CD1c-positive myeloid dendritic cell (primary cell): ENCODE measurements at regions not wholly inside any gene's neighbourhood (a gene's known extent, or its start where the extent isn't known, plus 50 kb on each side); places are given as distances from the start of the nearest gene placed in this dataset.

ENCODE experiments used
- DNase-seq: peaks from one replicate; pipeline ENCODE4 v3.0.0-alpha.2; 2016; ENCODE audit errors: extremely low spot score

GRCh38 chr5:164680216-164680615 lies 1174.8 kb downstream of the MAT2B start:
- DNase-seq = no peak

GRCh38 chr5:164680812-164681520 lies 1175.5 kb downstream of the MAT2B start:
- no peak for DNase-seq

DNA sequence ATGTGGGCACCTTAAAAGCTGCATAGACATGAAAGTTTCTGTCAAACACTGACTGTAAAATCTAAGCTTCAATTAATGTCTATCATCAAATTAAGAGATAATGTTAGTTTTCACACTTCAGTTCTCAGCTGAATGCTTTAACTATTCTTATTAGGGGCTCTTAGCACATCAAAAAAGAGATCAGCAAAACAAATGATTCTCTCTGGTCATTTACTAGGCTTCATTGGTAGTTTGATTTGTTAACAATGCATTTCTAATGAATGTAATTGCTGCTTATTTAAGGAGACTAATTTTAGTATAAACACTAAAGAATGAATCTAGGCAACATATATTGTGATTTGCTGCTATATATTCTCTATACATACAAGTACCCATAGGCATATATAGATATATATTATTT lies 1182.0 kb downstream of the MAT2B start:
- DNase-seq = no peak

DNA sequence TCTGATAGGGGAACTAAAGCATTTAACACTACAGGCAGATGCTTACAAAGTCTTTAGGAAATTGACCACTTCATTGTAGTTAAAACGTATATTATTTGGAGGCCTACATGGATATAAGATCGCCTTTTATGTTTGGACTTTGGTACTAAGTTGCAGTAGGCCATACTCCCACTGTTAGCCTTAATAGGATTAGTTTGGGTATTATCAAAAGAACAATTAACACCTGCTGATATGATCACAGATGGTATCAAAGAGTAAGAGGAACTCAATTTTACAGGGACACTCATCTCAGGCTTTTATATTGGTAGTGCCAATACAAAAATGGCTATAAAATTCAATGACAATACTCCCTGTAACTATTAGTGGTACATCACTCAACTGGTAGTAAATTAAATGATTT lies 1183.0 kb downstream of the MAT2B start:
- DNase-seq = no peak

DNA sequence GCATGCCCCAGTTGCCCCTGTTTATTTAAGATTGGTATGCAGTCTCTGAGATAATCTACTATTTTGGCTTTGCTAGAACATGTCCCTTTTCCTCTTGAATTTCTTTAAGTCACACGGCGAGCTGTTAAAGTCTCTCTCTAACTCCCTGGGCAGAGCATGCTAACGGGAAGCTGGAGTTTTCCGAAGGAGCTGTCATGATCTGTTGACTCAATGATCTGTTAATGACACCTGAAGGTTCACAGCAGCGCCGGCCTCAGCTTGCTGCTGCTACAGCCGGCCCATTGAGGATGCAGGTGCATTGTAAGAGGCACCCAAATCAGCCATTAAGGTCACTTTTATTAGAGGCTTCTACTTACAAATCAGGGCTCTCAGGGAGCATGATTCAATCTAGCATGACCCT lies 1203.4 kb downstream of the MAT2B start:
- DNase-seq = no peak

GRCh38 chr5:164713682-164714081 lies 1208.3 kb downstream of the MAT2B start:
- no peak for DNase-seq

DNA sequence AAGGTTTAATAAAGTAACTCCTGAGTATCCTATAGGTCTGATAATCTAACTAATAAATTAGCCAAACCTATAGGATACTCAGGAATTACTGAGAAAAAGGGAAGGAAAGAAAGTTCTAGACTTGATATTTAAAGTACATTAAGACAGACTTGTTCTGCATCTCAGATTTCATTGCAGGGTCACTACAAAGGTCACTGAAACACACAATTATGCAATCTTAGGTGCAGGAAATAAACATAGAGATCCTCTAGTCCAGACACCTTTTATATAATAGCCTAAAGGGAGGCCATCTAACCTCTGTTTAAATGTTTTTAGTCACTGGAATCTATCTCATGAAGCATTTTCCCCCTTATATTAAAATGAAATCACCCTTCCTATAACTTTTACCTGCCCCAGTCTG lies 1215.7 kb downstream of the MAT2B start:
- no peak for DNase-seq

GRCh38 chr5:164721656-164722055 lies 1216.2 kb downstream of the MAT2B start:
- no peak for DNase-seq

DNA sequence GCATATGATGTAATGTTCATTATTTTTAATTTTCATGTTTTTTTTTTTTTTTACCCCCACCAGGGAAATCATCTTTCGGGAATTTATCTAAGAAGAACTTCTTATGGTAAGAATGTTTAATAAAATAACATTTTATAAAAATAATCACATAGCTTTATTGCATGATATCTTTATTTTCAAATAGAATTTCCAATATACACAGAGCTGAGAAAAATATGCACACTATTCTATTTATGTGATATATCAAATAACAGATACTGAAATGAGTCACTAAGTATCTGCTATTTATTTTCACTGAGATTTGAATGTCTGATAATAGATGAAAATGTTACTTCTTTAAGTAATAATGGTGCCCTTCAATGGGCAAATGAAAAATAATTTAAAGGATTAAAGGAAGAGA lies 1217.3 kb downstream of the MAT2B start:
- DNase-seq = no peak

- no peak for DNase-seq
Measured at GRCh38 chr5:164727012-164727411, 1221.6 kb downstream of the MAT2B start.

DNA sequence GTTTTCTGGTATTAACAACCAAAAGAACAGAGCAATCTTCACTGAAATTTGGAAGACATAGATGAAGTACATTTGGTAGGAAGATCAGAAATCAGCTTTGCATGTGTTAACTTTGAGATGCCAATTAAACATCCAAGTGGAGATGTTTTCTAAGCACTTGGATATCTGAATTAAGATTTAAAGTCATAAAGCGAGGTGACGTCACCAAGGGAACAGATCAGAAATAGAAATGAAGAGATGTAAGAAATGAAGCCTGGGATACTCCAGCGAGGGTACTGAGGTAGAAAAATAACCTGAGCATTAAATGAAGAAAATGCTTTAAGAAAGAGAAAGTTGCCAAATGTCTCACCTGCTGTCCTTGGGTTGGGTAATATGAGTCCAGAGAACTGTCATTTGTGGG lies 1223.3 kb downstream of the MAT2B start:
- DNase-seq = no peak

- no peak for DNase-seq
Measured at GRCh38 chr5:164735334-164735733, 1229.9 kb downstream of the MAT2B start.

GRCh38 chr5:164741376-164741775 lies 1236.0 kb downstream of the MAT2B start:
- DNase-seq = no peak

- no peak for DNase-seq
Measured at GRCh38 chr5:164742025-164742424, 1236.6 kb downstream of the MAT2B start.

- no peak for DNase-seq
Measured at GRCh38 chr5:164746723-164747122, 1241.3 kb downstream of the MAT2B start.

GRCh38 chr5:164747371-164747770 lies 1242.0 kb downstream of the MAT2B start:
- DNase-seq = no peak

DNA sequence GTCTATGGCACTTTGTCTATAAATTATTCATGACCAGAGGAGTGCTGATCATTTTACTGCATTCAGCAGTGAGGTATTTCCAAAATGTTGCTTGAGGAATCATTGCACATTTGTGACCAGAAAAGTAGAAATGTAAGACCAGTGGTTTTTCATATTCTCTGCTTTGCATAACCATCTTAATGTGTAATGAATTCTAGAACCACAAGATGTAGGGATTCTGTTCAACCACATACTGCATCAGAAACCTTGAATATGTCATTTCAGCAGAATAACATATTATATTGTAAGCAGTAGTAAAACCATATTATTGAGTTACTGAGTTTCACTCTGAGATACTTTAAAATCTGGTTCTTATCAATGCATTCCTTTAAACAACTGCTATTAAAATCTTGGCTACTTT lies 1243.4 kb downstream of the MAT2B start:
- no peak for DNase-seq

DNA sequence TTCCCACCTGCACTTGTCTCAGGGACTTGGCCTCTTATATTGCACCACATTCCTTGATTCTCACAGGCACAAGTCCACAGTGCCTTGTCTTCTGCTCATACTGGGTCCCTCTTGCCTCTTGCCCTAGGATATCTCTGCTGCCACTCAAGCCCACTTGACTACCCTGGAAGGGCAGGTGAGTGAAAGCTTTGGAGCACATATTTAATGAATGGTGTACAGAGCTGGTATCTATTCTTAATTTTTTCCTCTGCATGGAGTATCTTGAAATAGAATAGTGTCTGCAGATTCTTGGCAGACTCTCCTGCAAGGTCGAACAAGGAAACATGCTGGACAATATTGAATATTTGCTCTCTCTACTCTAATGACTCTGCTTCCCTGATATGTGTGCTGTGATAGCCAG lies 1248.0 kb downstream of the MAT2B start:
- no peak for DNase-seq

- DNase-seq = no peak
Measured at GRCh38 chr5:164763206-164763605, 1257.8 kb downstream of the MAT2B start.

DNA sequence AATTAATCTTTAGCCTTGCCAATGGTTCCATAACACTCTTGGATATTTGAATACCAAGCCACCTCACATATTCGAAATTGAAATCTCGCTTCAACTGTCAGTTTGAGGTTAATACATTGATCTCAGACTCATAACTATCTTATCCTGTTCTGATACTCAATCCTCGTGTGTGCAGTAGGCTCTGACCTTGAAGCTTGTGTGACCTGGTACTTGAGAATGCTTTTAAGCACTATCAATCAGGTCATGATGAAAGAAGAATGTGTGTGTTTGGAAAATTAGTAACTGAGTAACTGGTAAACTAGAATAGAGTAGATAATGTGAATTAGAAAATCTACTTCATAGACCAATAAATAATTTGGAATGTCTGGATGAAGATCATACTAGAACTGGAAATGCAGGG lies 1266.7 kb downstream of the MAT2B start:
- no peak for DNase-seq

GRCh38 chr5:164784230-164784629 lies 1278.8 kb downstream of the MAT2B start:
- no peak for DNase-seq

- no peak for DNase-seq
Measured at GRCh38 chr5:164798110-164798509, 1292.7 kb downstream of the MAT2B start.

GRCh38 chr5:164799391-164799790 lies 1294.0 kb downstream of the MAT2B start:
- DNase-seq = no peak

DNA sequence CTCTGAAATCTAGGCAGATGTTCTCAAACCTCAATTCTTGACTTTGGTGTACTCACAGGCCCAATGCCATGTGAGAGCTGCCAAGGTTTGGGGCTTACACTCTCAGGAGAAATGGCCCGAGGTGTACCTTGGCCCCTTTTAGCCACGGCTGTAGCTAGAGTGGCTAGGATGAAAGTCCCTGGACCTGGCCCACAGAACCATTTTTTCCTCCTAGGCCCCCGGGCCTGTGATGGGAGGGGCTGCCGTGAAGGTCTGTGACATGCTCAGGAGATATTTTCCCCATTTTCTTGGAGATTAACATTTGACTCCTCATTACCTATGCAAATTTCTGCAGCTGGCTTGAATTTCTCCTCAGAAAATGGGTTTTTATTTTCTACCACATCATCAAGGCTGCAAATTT lies 1296.5 kb downstream of the MAT2B start:
- no peak for DNase-seq
